HT-29 (cell line): ENCODE measurements at regions not wholly inside any gene's neighbourhood (a gene's known extent, or its start where the extent isn't known, plus 50 kb on each side); places are given as distances from the start of the nearest gene placed in this dataset.

Source experiments
- DNase-seq: peaks from one replicate; pipeline ENCODE4 v3.0.0-alpha.2; 2015; ENCODE audit warnings: low spot score

- DNase-seq = no peak
Measured at GRCh38 chr9:130781569-130781968, 53.5 kb upstream of the ABL1 start.

- DNase-seq = no peak
Measured at GRCh38 chr9:130782886-130783530, 52.0 kb upstream of the ABL1 start.

- DNase-seq = no peak
Measured at GRCh38 chr9:130785053-130785452, 50.0 kb upstream of the ABL1 start.
